NT2/D1 (cell line): ENCODE measurements at regions not wholly inside any gene's neighbourhood (a gene's known extent, or its start where the extent isn't known, plus 50 kb on each side); places are given as distances from the start of the nearest gene placed in this dataset.

Source experiments
- YY1 ChIP-seq: IDR thresholded peaks from 2 replicates; pipeline ENCODE4 v1.6.1; 2011; ENCODE audit not compliant: insufficient read length, insufficient read depth
- ZNF274 ChIP-seq: IDR thresholded peaks from 2 replicates; pipeline ENCODE4 v1.6.1; 2011; ENCODE audit warnings: mild to moderate bottlenecking, low read depth, low read length

DNA sequence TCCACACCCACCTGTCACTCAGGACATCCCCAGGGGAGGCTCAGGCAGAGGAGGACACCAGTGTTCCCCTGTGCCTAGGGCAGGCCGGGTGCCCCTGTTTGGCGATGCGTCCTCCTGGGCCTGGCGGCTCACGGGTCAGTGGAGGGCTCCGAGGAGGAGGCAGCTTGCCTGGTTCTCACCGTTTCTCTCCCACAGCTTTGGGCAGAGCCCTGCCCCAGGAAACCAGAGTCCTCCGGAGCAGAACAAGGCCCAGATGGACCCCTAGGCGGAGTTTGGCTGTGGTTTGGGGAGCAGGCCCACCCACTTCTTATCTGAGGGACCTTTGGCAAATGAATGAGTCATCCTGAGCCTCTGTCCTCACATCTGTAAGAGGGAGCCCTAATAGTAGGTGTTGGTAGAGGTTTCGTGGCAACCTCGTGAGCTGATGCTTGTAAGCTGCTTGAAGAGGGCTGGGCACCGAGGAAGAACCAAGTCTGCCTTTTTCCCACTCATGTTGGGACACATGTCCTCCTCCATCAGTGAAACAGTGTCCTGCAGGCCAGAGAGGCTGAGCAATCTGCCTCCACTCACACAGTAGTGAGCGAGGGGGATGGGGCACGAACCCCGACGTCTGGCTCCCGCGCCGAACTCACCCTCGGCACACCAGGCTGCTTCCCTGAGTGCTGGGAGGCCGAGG is 247.0 kb upstream of the CIBAR2 start:
- no peak for TF ChIP-seq YY1
- TF ChIP-seq ZNF274 = no peak
